HEK293 (cell line): ENCODE measurements at regions not wholly inside any gene's neighbourhood (a gene's known extent, or its start where the extent isn't known, plus 50 kb on each side); places are given as distances from the start of the nearest gene placed in this dataset.

Experiments used
- CTCF ChIA-PET: fragments of 350-600 bp; formaldehyde crosslinking; extraction: SDS; loops from one replicate; lab custom pipeline; 2021; ENCODE audit warnings: antibody characterized with exemption; lab: Yijun Ruan, JAX
- POLR2A ChIA-PET: fragments of 300-600 bp; formaldehyde crosslinking; extraction: SDS; loops from one replicate; lab custom pipeline; 2020; ENCODE audit warnings: antibody characterized with exemption, inconsistent platforms; lab: Yijun Ruan, JAX
- H3K27ac ChIP-seq: fragments of 200-500 bp; sonication (Bioruptor generic); 2 replicates; pipeline ENCODE4 v1.5.1; 2014; ENCODE audit warnings: low read depth, low read length, control low read depth, inconsistent platforms; ENCODE audit errors: extremely low read depth
- H3K36me3 ChIP-seq, 2 experiments: fragments of 200-500 bp in 1 of 2; sonication (Bioruptor generic) in 1 of 2; 1 replicate in 1 of 2; 2 replicates in 1 of 2; pipeline ENCODE4 v1.5.1; 2014 to 2017; ENCODE audit warnings: inconsistent platforms in 2 of 2, low read length in 2 of 2; ENCODE audit not compliant: control insufficient read depth in 2 of 2, insufficient read depth in 1 of 2
- H3K4me1 ChIP-seq: fragments of 200-500 bp; sonication (Bioruptor generic); 2 replicates; pipeline ENCODE4 v1.5.1; 2014; ENCODE audit warnings: mild to moderate bottlenecking, low read length, inconsistent platforms; ENCODE audit not compliant: control insufficient read depth, insufficient read depth
- H3K4me3 ChIP-seq: 2 replicates; pipeline ENCODE4 v1.5.1; 2011; ENCODE audit warnings: low read depth, mild to moderate bottlenecking, control low read depth, low read length, moderate library complexity
- H3K9me3 ChIP-seq: fragments of 200-500 bp; sonication (Bioruptor generic); 2 replicates; pipeline ENCODE4 v1.5.1; 2014; ENCODE audit warnings: low read depth, low read length, inconsistent platforms; ENCODE audit not compliant: control insufficient read depth, insufficient read depth
- ELK4 ChIP-seq: IDR thresholded peaks from 2 replicates; pipeline ENCODE4 v1.6.1; 2011; ENCODE audit warnings: mild to moderate bottlenecking, low read depth, low read length, borderline replicate concordance
- HIC1 ChIP-seq: fragments of 450-650 bp; formaldehyde crosslinking; IDR thresholded peaks from 2 replicates; pipeline ENCODE4 v1.5.1; 2016; ENCODE audit warnings: missing biosample characterization, missing genetic modification characterization
- PRDM1 ChIP-seq: fragments of 450-650 bp; formaldehyde crosslinking; IDR thresholded peaks from 2 replicates; pipeline ENCODE4; 2016; ENCODE audit warnings: missing biosample characterization, missing genetic modification characterization
- SCRT2 ChIP-seq: fragments of 450-650 bp; formaldehyde crosslinking; IDR thresholded peaks from 2 replicates; pipeline ENCODE4 v1.5.1; 2016; ENCODE audit warnings: missing biosample characterization, missing genetic modification characterization
- TCF7L2 ChIP-seq: IDR thresholded peaks from 2 replicates; pipeline ENCODE4 v1.6.1; 2011; ENCODE audit warnings: low read depth, mild to moderate bottlenecking, inconsistent platforms, low read length, moderate library complexity, borderline replicate concordance
- TRIM28 ChIP-seq: IDR thresholded peaks from 2 replicates; pipeline ENCODE4 v1.6.1; 2011; ENCODE audit warnings: low read length, control low read depth, borderline replicate concordance
- ZBTB44 ChIP-seq: fragments of 450-650 bp; IDR thresholded peaks from 2 replicates; pipeline ENCODE4 v1.5.1; 2018; ENCODE audit warnings: missing biosample characterization, mild to moderate bottlenecking, missing genetic modification characterization
- ZEB2 ChIP-seq: fragments of 450-650 bp; formaldehyde crosslinking; IDR thresholded peaks from 2 replicates; pipeline ENCODE4 v1.5.1; 2016; ENCODE audit warnings: missing biosample characterization, missing genetic modification characterization
- ZNF121 ChIP-seq: fragments of 450-650 bp; formaldehyde crosslinking; IDR thresholded peaks from 2 replicates; pipeline ENCODE4 v1.5.1; 2016; ENCODE audit warnings: missing biosample characterization, missing genetic modification characterization
- ZNF174 ChIP-seq: fragments of 450-650 bp; formaldehyde crosslinking; IDR thresholded peaks from 2 replicates; pipeline ENCODE4 v1.5.0; 2017; ENCODE audit warnings: missing biosample characterization, mild to moderate bottlenecking, missing genetic modification characterization
- ZNF19 ChIP-seq: fragments of 450-650 bp; formaldehyde crosslinking; IDR thresholded peaks from 2 replicates; pipeline ENCODE4; 2016; ENCODE audit warnings: missing biosample characterization, missing genetic modification characterization, low read depth
- ZNF433 ChIP-seq: fragments of 450-650 bp; formaldehyde crosslinking; IDR thresholded peaks from 2 replicates; pipeline ENCODE4 v1.5.1; 2016; ENCODE audit warnings: missing biosample characterization, missing genetic modification characterization, low read depth
- ZNF555 ChIP-seq: fragments of 450-650 bp; formaldehyde crosslinking; conservative IDR thresholded peaks from 2 replicates; pipeline ENCODE4 v1.5.1; 2017; ENCODE audit warnings: missing biosample characterization, mild to moderate bottlenecking, missing genetic modification characterization, inconsistent platforms
- ZNF561 ChIP-seq: fragments of 450-650 bp; IDR thresholded peaks from 2 replicates; pipeline ENCODE4 v1.5.1; 2018; ENCODE audit warnings: missing biosample characterization, missing genetic modification characterization, borderline replicate concordance
- ZNF580 ChIP-seq: fragments of 450-650 bp; formaldehyde crosslinking; IDR thresholded peaks from 2 replicates; pipeline ENCODE4 v1.5.1; 2016; ENCODE audit warnings: missing biosample characterization, missing genetic modification characterization
- ZNF621 ChIP-seq: fragments of 450-650 bp; formaldehyde crosslinking; IDR thresholded peaks from 2 replicates; pipeline ENCODE4 v1.5.1; 2017; ENCODE audit warnings: missing biosample characterization, missing genetic modification characterization
- ZNF664 ChIP-seq: fragments of 450-650 bp; formaldehyde crosslinking; IDR thresholded peaks from 2 replicates; pipeline ENCODE4 v1.5.1; 2016; ENCODE audit warnings: missing biosample characterization, missing genetic modification characterization
- ZNF701 ChIP-seq: fragments of 450-650 bp; formaldehyde crosslinking; IDR thresholded peaks from 2 replicates; pipeline ENCODE4 v1.5.1; 2016; ENCODE audit warnings: missing biosample characterization, missing genetic modification characterization
- ZNF707 ChIP-seq: fragments of 450-650 bp; formaldehyde crosslinking; IDR thresholded peaks from 2 replicates; pipeline ENCODE4 v1.5.1; 2016; ENCODE audit warnings: missing biosample characterization, missing genetic modification characterization
- ZNF791 ChIP-seq: fragments of 450-650 bp; formaldehyde crosslinking; IDR thresholded peaks from 2 replicates; pipeline ENCODE4 v1.5.1; 2016; ENCODE audit warnings: missing biosample characterization, missing genetic modification characterization
- ZNF837 ChIP-seq: fragments of 450-650 bp; formaldehyde crosslinking; IDR thresholded peaks from 2 replicates; pipeline ENCODE4 v1.5.1; 2016; ENCODE audit warnings: missing biosample characterization, missing genetic modification characterization
- ZXDB ChIP-seq: fragments of 450-650 bp; formaldehyde crosslinking; IDR thresholded peaks from 2 replicates; pipeline ENCODE4 v1.5.1; 2016; ENCODE audit warnings: missing biosample characterization, missing genetic modification characterization
- TF ChIP-seq, protein P1 (sequence below): fragments of 450-650 bp; formaldehyde crosslinking; IDR thresholded peaks from 2 replicates; pipeline ENCODE4 v1.5.1; 2016; ENCODE audit warnings: missing biosample characterization, missing genetic modification characterization
- TF ChIP-seq, protein P2 (sequence below): fragments of 450-650 bp; formaldehyde crosslinking; IDR thresholded peaks from 2 replicates; pipeline ENCODE4 v1.5.1; 2016; ENCODE audit warnings: missing biosample characterization, missing genetic modification characterization

- TF ChIP-seq TCF7L2 (no peak), ZNF837 (tag by site-specific recombination) (no peak), ZEB2 (tag by site-specific recombination) (no peak), HIC1 (no peak), ZNF555 (tag by site-specific recombination) (no peak)
Observed at GRCh38 chr6:144778056-144778455, 492.9 kb downstream of the UTRN start (continued).

DNA sequence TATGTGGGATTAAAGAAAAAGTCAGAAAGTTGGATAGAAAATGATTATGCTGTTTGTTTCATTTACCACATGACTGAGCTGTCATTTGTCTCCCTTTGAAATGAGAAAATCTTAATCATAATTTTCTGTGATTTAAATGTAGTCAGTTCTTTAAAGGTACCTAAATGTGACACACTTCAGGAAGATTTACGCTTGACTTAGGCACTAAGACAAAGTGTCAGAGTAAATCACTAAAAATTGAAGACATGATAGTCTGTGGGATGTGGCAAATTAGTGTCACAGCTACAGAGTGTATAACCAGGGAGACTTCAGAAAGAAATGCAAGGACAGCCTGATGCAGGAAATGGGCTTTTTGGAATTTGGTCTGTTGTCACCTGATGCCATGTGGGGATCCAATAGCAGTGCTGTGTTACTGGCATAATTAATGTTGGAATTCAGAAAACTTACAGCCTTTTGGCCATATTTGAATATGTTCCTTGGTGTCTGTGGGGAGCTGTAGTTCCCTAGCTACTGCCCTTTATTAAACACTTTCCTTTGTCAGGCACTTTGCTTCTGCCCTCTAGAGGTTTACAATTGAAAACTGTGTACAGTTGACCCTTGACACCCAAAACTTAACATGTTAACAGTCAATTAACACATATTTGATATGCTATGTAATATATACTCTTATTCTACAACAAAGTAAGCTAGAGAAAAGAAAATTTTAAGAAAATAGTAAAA, 493.8 kb downstream of the UTRN start:
- ChIA-PET CTCF (interaction anchor here (0.6 to 2.4 kb wide), 8 partner anchors 9 to 423 kb away, joined by 3 to 10 read pairs (median 4); no protein-coding TSS in a partner anchor), POLR2A (no interaction called here)
- no peaks in the 10 kb centered on the region for H3K4me1 ChIP-seq
- H3K9me3 ChIP-seq, result no peaks in the 10 kb centered on the region
- no peak overlapping the region for H3K4me3 ChIP-seq
- H3K27ac ChIP-seq, result no peak overlapping the region
- no peak for TF ChIP-seq ZBTB44
- no peak for TF ChIP-seq ZNF174 (tag by site-specific recombination)
- TF ChIP-seq ZNF707 (tag by site-specific recombination), result no peak
- TF ChIP-seq, protein P1, sequence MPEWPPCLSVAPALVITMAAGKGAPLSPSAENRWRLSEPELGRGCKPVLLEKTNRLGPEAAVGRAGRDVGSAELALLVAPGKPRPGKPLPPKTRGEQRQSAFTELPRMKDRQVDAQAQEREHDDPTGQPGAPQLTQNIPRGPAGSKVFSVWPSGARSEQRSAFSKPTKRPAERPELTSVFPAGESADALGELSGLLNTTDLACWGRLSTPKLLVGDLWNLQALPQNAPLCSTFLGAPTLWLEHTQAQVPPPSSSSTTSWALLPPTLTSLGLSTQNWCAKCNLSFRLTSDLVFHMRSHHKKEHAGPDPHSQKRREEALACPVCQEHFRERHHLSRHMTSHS (tag by site-specific recombination), result no peak
- TF ChIP-seq SCRT2, result no peak
- no peak for TF ChIP-seq ZNF19 (tag by site-specific recombination)
- TF ChIP-seq TCF7L2, result no peak
- TF ChIP-seq ZNF433 (tag by site-specific recombination), result no peak
- TF ChIP-seq ZNF580 (tag by site-specific recombination), result no peak
- TF ChIP-seq ZNF791, result no peak
- TF ChIP-seq, protein P2, sequence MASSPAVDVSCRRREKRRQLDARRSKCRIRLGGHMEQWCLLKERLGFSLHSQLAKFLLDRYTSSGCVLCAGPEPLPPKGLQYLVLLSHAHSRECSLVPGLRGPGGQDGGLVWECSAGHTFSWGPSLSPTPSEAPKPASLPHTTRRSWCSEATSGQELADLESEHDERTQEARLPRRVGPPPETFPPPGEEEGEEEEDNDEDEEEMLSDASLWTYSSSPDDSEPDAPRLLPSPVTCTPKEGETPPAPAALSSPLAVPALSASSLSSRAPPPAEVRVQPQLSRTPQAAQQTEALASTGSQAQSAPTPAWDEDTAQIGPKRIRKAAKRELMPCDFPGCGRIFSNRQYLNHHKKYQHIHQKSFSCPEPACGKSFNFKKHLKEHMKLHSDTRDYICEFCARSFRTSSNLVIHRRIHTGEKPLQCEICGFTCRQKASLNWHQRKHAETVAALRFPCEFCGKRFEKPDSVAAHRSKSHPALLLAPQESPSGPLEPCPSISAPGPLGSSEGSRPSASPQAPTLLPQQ (tag by site-specific recombination), result no peak
- no peak for TF ChIP-seq PRDM1 (tag by site-specific recombination)
- no peak for TF ChIP-seq ZNF121 (tag by site-specific recombination)
- TF ChIP-seq ZNF561 (tag by site-specific recombination), result no peak
- no peak for TF ChIP-seq TRIM28
- TF ChIP-seq ZNF701 (tag by site-specific recombination), result no peak
- no peak for TF ChIP-seq ZXDB (tag by site-specific recombination)
- TF ChIP-seq ELK4, result no peak
- TF ChIP-seq ZNF664 (tag by site-specific recombination), result no peak
- no peak for TF ChIP-seq ZNF621 (tag by site-specific recombination)
- H3K36me3 ChIP-seq, result peaks cover 0 to 12% of the 10 kb centered on the region in 2 experiments; a peak in 1 of 3 replicates
